ENCODE measurements at regions not wholly inside any gene's neighbourhood (a gene's known extent, or its start where the extent isn't known, plus 50 kb on each side); places are given as distances from the start of the nearest gene placed in this dataset.

GRCh38 chr6:26312501-26313397 lies 52.2 kb upstream of the BTN3A2 start:
- peak overlapping the region; percentile 72 for H3K4me3 ChIP-seq (ENCODE audit: low read depth, low read length)
- TF ChIP-seq, protein P1, sequence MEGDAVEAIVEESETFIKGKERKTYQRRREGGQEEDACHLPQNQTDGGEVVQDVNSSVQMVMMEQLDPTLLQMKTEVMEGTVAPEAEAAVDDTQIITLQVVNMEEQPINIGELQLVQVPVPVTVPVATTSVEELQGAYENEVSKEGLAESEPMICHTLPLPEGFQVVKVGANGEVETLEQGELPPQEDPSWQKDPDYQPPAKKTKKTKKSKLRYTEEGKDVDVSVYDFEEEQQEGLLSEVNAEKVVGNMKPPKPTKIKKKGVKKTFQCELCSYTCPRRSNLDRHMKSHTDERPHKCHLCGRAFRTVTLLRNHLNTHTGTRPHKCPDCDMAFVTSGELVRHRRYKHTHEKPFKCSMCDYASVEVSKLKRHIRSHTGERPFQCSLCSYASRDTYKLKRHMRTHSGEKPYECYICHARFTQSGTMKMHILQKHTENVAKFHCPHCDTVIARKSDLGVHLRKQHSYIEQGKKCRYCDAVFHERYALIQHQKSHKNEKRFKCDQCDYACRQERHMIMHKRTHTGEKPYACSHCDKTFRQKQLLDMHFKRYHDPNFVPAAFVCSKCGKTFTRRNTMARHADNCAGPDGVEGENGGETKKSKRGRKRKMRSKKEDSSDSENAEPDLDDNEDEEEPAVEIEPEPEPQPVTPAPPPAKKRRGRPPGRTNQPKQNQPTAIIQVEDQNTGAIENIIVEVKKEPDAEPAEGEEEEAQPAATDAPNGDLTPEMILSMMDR (IDR thresholded peaks at IDR 0.05; ENCODE audit: insufficient read depth, low read depth, low read length, missing control alignments), result no peak
- peak; percentile 92 for DNase-seq (ENCODE audit: low read depth)

Measured in GM12865 (cell line).